ENCODE measurements at regions not wholly inside any gene's neighbourhood (a gene's known extent, or its start where the extent isn't known, plus 50 kb on each side); places are given as distances from the start of the nearest gene placed in this dataset.

- Histone ChIP-seq H2AFZ (no peak overlapping the region), H3K4me1 (ENCODE audit: insufficient read depth) (no peaks in the 10 kb centered on the region), H3K79me2 (no peaks in the 10 kb centered on the region), H3K27me3 (no peaks in the 10 kb centered on the region), H3K36me3 (replicated peaks; ENCODE audit: insufficient read depth, low read depth) (peaks cover 4% of the 10 kb centered on the region), H3K9me3 (ENCODE audit: low read depth) (no peaks in the 10 kb centered on the region), H3K4me2 (no peak overlapping the region), H3K9me2 (replicated peaks; ENCODE audit: insufficient read depth) (no peaks in the 10 kb centered on the region), H3K27ac (no peak overlapping the region), H4K20me1 (ENCODE audit: insufficient read depth, poor library complexity, severe bottlenecking) (no peaks in the 10 kb centered on the region), H3K4me3 (no peak overlapping the region)
- 68% methylated on average over 2 of the region's 2 CpGs for WGBS (ENCODE audit: low lambda C conversion rate, missing lambda C conversion rate)
- DNase-seq (ENCODE audit: low spot score) = no peak
- TF ChIP-seq EZH2 (IDR thresholded peaks at IDR 0.05; ENCODE audit: borderline replicate concordance) (no peak), EZH2phosphoT487 (IDR thresholded peaks at IDR 0.05; ENCODE audit: low read depth, severe bottlenecking, unreplicated experiment) (no peak), CTCF (IDR thresholded peaks at IDR 0.05; ENCODE audit: poor library complexity) (no peak)
Observed at GRCh38 chr20:40205971-40206370, 483.1 kb downstream of the MAFB start.

- no peak overlapping the region for H3K27ac ChIP-seq
- TF ChIP-seq CTCF (IDR thresholded peaks at IDR 0.05; ENCODE audit: poor library complexity) (no peak), EZH2 (IDR thresholded peaks at IDR 0.05; ENCODE audit: borderline replicate concordance) (no peak), EZH2phosphoT487 (IDR thresholded peaks at IDR 0.05; ENCODE audit: low read depth, severe bottlenecking, unreplicated experiment) (no peak)
- H3K36me3 ChIP-seq (replicated peaks; ENCODE audit: insufficient read depth, low read depth) = peaks cover 4% of the 10 kb centered on the region
- no peaks in the 10 kb centered on the region for H3K27me3 ChIP-seq
- no peaks in the 10 kb centered on the region for H3K9me2 ChIP-seq (replicated peaks; ENCODE audit: insufficient read depth)
- H3K9me3 ChIP-seq (ENCODE audit: low read depth) = no peaks in the 10 kb centered on the region
- DNase-seq (ENCODE audit: low spot score) = no peak
- no peaks in the 10 kb centered on the region for H3K79me2 ChIP-seq
- no peaks in the 10 kb centered on the region for H4K20me1 ChIP-seq (ENCODE audit: insufficient read depth, poor library complexity, severe bottlenecking)
- H3K4me3 ChIP-seq = no peak overlapping the region
- H2AFZ ChIP-seq = no peak overlapping the region
- WGBS (ENCODE audit: low lambda C conversion rate, missing lambda C conversion rate) = 100% methylated on average over 1 of the region's 1 CpG
- no peak overlapping the region for H3K4me2 ChIP-seq
- no peaks in the 10 kb centered on the region for H3K4me1 ChIP-seq (ENCODE audit: insufficient read depth)
Observed at GRCh38 chr20:40203032-40203431, 486.0 kb downstream of the MAFB start.

GRCh38 chr20:40197691-40198090, 491.3 kb downstream of the MAFB start:
- Histone ChIP-seq H3K27ac (no peak overlapping the region), H3K36me3 (replicated peaks; ENCODE audit: insufficient read depth, low read depth) (no peaks in the 10 kb centered on the region), H3K4me1 (ENCODE audit: insufficient read depth) (peaks cover 3% of the 10 kb centered on the region), H3K9me2 (replicated peaks; ENCODE audit: insufficient read depth) (no peaks in the 10 kb centered on the region), H3K9me3 (ENCODE audit: low read depth) (no peaks in the 10 kb centered on the region), H3K79me2 (no peaks in the 10 kb centered on the region), H4K20me1 (ENCODE audit: insufficient read depth, poor library complexity, severe bottlenecking) (no peaks in the 10 kb centered on the region), H3K27me3 (no peaks in the 10 kb centered on the region), H2AFZ (no peak overlapping the region), H3K4me3 (no peak overlapping the region), H3K4me2 (no peak overlapping the region)
- no peak for DNase-seq (ENCODE audit: low spot score)
- 72% methylated on average over 4 of the region's 4 CpGs for WGBS (ENCODE audit: low lambda C conversion rate, missing lambda C conversion rate)
- no peak for TF ChIP-seq EZH2phosphoT487 (IDR thresholded peaks at IDR 0.05; ENCODE audit: low read depth, severe bottlenecking, unreplicated experiment)
- TF ChIP-seq EZH2 (IDR thresholded peaks at IDR 0.05; ENCODE audit: borderline replicate concordance) = no peak
- TF ChIP-seq CTCF (IDR thresholded peaks at IDR 0.05; ENCODE audit: poor library complexity) = no peak
